ENCODE measurements at regions not wholly inside any gene's neighbourhood (a gene's known extent, or its start where the extent isn't known, plus 50 kb on each side); places are given as distances from the start of the nearest gene placed in this dataset.
A peak's percentile ranks its signal among the peaks of the same experiment; 100 is the strongest.
"Not testable (repeated sequence)": the region's sequence is repeated elsewhere in the genome, so short reads cannot be mapped to it uniquely, and the experiment has no call there.

GRCh38 chr5:13579091-13579490, 365.4 kb downstream of the DNAH5 start:
- H3K9me3 ChIP-seq (ENCODE audit: control insufficient read depth in 2 of 2, insufficient read depth in 1 of 2, low read depth in 1 of 2, low read length in 1 of 2); FAIRE-seq; H3K36me3 ChIP-seq (ENCODE audit: control insufficient read depth in 3 of 3, insufficient read depth in 2 of 3, low read depth in 1 of 3, low read length in 3 of 3); H3K4me1 ChIP-seq (ENCODE audit: control insufficient read depth in 3 of 3, insufficient read depth in 2 of 3, low read depth in 1 of 3, low read length in 2 of 3); H3K27ac ChIP-seq (ENCODE audit: low read depth in 1 of 3, low read length in 2 of 3); H3K27me3 ChIP-seq (ENCODE audit: control insufficient read depth in 3 of 3, insufficient read depth in 3 of 3, low read length in 3 of 3); H3K4me3 ChIP-seq (ENCODE audit: low read depth in 1 of 3, low read length in 3 of 3); DNase-seq: not testable (repeated sequence)
- 80 to 96% (median 92%) methylated on average over 9 of the region's 9 CpGs for WGBS, 3 donors

GRCh38 chr5:13578311-13579039, 366.0 kb downstream of the DNAH5 start:
- not testable (repeated sequence) for H3K9me3 ChIP-seq (ENCODE audit: control insufficient read depth in 2 of 2, insufficient read depth in 1 of 2, low read depth in 1 of 2, low read length in 1 of 2); H3K4me1 ChIP-seq (ENCODE audit: control insufficient read depth in 3 of 3, insufficient read depth in 2 of 3, low read depth in 1 of 3, low read length in 2 of 3); H3K27ac ChIP-seq (ENCODE audit: low read depth in 1 of 3, low read length in 2 of 3); DNase-seq; H3K4me3 ChIP-seq (ENCODE audit: low read depth in 1 of 3, low read length in 3 of 3); H3K27me3 ChIP-seq (ENCODE audit: control insufficient read depth in 3 of 3, insufficient read depth in 3 of 3, low read length in 3 of 3); H3K36me3 ChIP-seq (ENCODE audit: control insufficient read depth in 3 of 3, insufficient read depth in 2 of 3, low read depth in 1 of 3, low read length in 3 of 3); FAIRE-seq
- WGBS, 3 donors, result 87 to 95% (median 89%) methylated on average over 39 to 48 of the region's 48 CpGs

GRCh38 chr5:13574574-13574973, 369.9 kb downstream of the DNAH5 start:
- peaks cover 0 to 7% of the 10 kb centered on the region in 2 donors for H3K9me3 ChIP-seq (ENCODE audit: control insufficient read depth in 2 of 2, insufficient read depth in 1 of 2, low read depth in 1 of 2, low read length in 1 of 2)

DNA sequence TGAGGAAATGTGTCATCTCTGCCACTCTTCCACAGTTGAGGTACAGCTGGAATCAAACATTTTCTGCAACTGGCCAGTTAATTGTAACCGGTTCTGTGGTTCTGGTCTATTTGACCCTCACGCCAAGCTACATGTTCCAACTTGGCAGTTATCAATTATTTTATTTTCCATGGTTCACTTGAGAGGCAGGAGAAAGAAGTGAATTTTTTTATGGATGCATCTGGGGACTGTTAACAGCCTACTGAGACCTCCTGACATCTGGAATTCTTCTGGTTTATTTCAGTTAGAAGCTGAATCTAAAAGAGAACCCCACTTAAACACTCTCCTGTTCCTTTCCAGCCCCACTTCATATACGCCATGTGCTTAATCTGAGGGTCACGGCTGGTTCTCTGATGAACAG, 372.3 kb downstream of the DNAH5 start:
- Histone ChIP-seq H3K4me3 (ENCODE audit: low read depth in 1 of 3, low read length in 3 of 3) (no peak overlapping the region), H3K9me3 (ENCODE audit: control insufficient read depth in 2 of 2, insufficient read depth in 1 of 2, low read depth in 1 of 2, low read length in 1 of 2) (peaks cover 0 to 7% of the 10 kb centered on the region in 2 donors), H3K36me3 (ENCODE audit: control insufficient read depth in 3 of 3, insufficient read depth in 2 of 3, low read depth in 1 of 3, low read length in 3 of 3) (no peaks in the 10 kb centered on the region), H3K27me3 (ENCODE audit: control insufficient read depth in 3 of 3, insufficient read depth in 3 of 3, low read length in 3 of 3) (no peaks in the 10 kb centered on the region), H3K27ac (ENCODE audit: low read depth in 1 of 3, low read length in 2 of 3) (no peak overlapping the region), H3K4me1 (ENCODE audit: control insufficient read depth in 3 of 3, insufficient read depth in 2 of 3, low read depth in 1 of 3, low read length in 2 of 3) (peaks cover 0 to 8% (median under 1%) of the 10 kb centered on the region in 3 donors)
- DNase-seq (no peak), FAIRE-seq (no peak)
- WGBS, 3 donors, result 83 to 94% (median 87%) methylated on average over 4 of the region's 4 CpGs

More at GRCh38 chr5:13574574-13574973, 369.9 kb downstream of the DNAH5 start:
- FAIRE-seq (no peak), DNase-seq (no peak)
- no peaks in the 10 kb centered on the region for H3K36me3 ChIP-seq (ENCODE audit: control insufficient read depth in 3 of 3, insufficient read depth in 2 of 3, low read depth in 1 of 3, low read length in 3 of 3)
- H3K4me3 ChIP-seq (ENCODE audit: low read depth in 1 of 3, low read length in 3 of 3), result no peak overlapping the region
- peaks cover 0 to 4% (median 4%) of the 10 kb centered on the region in 3 donors for H3K4me1 ChIP-seq (ENCODE audit: control insufficient read depth in 3 of 3, insufficient read depth in 2 of 3, low read depth in 1 of 3, low read length in 2 of 3)
- H3K27ac ChIP-seq (ENCODE audit: low read depth in 1 of 3, low read length in 2 of 3), result no peak overlapping the region
- WGBS, 3 donors, result 55 to 84% (median 65%) methylated on average over 2 of the region's 2 CpGs
- no peaks in the 10 kb centered on the region for H3K27me3 ChIP-seq (ENCODE audit: control insufficient read depth in 3 of 3, insufficient read depth in 3 of 3, low read length in 3 of 3)

DNA sequence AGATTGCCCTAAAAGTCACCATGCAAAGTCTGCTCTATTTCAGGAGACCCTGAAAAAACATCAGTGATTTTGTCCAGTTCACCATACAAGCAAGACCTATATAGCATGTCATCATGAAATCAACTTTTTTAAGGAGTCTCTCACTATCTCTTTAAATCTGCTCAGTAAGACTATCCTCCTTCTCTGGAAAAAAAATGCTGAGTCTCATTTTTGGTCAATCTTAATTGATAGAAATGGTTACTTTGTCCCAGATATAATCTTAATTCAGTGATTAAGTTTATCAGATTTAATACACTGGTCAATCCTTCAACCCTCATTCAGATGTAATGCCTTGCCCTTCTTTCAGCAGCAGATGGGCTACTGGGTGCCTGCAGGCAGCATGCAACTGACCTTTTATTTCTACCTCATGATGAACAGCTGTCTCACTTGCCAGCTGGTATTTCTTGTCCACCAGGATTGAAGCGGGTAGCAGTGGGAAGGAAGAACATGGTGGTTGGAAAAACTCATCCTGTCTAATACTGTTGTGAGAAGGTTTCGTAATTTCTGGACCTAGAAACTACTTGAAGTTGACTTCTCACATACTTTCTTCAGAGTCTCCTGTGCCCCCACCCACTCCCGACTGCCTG, 375.3 kb downstream of the DNAH5 start:
- H3K9me3 ChIP-seq (ENCODE audit: control insufficient read depth in 2 of 2, insufficient read depth in 1 of 2, low read depth in 1 of 2, low read length in 1 of 2), result peaks cover 0 to 16% of the 10 kb centered on the region in 2 donors
- 88 to 97% (median 89%) methylated on average over 3 of the region's 3 CpGs for WGBS, 3 donors
- no peak for DNase-seq
- no peak overlapping the region for H3K27ac ChIP-seq (ENCODE audit: low read depth in 1 of 3, low read length in 2 of 3)
- H3K4me1 ChIP-seq (ENCODE audit: control insufficient read depth in 3 of 3, insufficient read depth in 2 of 3, low read depth in 1 of 3, low read length in 2 of 3), result peaks cover 0 to 10% (median 2%) of the 10 kb centered on the region in 3 donors
- H3K4me3 ChIP-seq (ENCODE audit: low read depth in 1 of 3, low read length in 3 of 3), result no peak overlapping the region
- H3K36me3 ChIP-seq (ENCODE audit: control insufficient read depth in 3 of 3, insufficient read depth in 2 of 3, low read depth in 1 of 3, low read length in 3 of 3), result no peaks in the 10 kb centered on the region
- no peak for FAIRE-seq
- H3K27me3 ChIP-seq (ENCODE audit: control insufficient read depth in 3 of 3, insufficient read depth in 3 of 3, low read length in 3 of 3), result no peaks in the 10 kb centered on the region

- H3K4me1 ChIP-seq (ENCODE audit: control insufficient read depth in 3 of 3, insufficient read depth in 2 of 3, low read depth in 1 of 3, low read length in 2 of 3), result peaks cover 0 to 10% (median 2%) of the 10 kb centered on the region in 3 donors
- H3K27me3 ChIP-seq (ENCODE audit: control insufficient read depth in 3 of 3, insufficient read depth in 3 of 3, low read length in 3 of 3), result no peaks in the 10 kb centered on the region
- H3K27ac ChIP-seq (ENCODE audit: low read depth in 1 of 3, low read length in 2 of 3), result no peak overlapping the region
- H3K36me3 ChIP-seq (ENCODE audit: control insufficient read depth in 3 of 3, insufficient read depth in 2 of 3, low read depth in 1 of 3, low read length in 3 of 3), result no peaks in the 10 kb centered on the region
- no peak overlapping the region for H3K4me3 ChIP-seq (ENCODE audit: low read depth in 1 of 3, low read length in 3 of 3)
- FAIRE-seq (no peak), DNase-seq (no peak)
- peaks cover 0 to 16% of the 10 kb centered on the region in 2 donors for H3K9me3 ChIP-seq (ENCODE audit: control insufficient read depth in 2 of 2, insufficient read depth in 1 of 2, low read depth in 1 of 2, low read length in 1 of 2)
Measured at GRCh38 chr5:13567819-13568218, 376.7 kb downstream of the DNAH5 start.

DNA sequence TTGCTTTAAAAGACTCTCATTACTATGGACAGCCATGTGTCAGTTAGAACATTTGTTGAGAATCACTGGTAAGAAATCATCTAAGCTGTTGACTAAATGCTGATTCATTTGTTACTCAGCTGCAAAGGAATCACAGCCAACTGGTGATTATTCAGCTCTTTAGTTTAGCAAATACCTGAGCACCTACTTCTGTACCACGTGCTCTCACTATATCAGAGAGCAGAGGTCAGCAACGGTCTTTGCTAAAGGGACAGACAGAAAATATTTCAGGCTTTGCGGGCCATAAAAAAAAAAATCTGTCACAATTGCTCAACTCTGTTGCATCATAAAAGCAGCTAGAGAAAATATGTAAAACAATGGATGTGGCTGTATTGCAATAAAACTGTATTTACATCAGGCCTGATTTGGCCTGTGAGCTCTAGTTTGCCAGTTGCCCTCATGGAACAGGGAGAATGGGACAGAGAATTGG, 377.6 kb downstream of the DNAH5 start:
- FAIRE-seq (no peak), DNase-seq (peak; percentile 89 to 93)
- H3K4me3 ChIP-seq (ENCODE audit: low read depth in 1 of 3, low read length in 3 of 3), result no peak overlapping the region
- H3K4me1 ChIP-seq (ENCODE audit: control insufficient read depth in 3 of 3, insufficient read depth in 2 of 3, low read depth in 1 of 3, low read length in 2 of 3), result peaks cover 0 to 10% (median 2%) of the 10 kb centered on the region in 3 donors
- 15 to 55% (median 23%) methylated on average over 3 of the region's 3 CpGs for WGBS, 3 donors
- H3K27ac ChIP-seq (ENCODE audit: low read depth in 1 of 3, low read length in 2 of 3), result peak overlapping the region in 2 of 3 donors; percentile 20 to 50
- H3K9me3 ChIP-seq (ENCODE audit: control insufficient read depth in 2 of 2, insufficient read depth in 1 of 2, low read depth in 1 of 2, low read length in 1 of 2), result peaks cover 0 to 16% of the 10 kb centered on the region in 2 donors
- H3K27me3 ChIP-seq (ENCODE audit: control insufficient read depth in 3 of 3, insufficient read depth in 3 of 3, low read length in 3 of 3), result no peaks in the 10 kb centered on the region
- H3K36me3 ChIP-seq (ENCODE audit: control insufficient read depth in 3 of 3, insufficient read depth in 2 of 3, low read depth in 1 of 3, low read length in 3 of 3), result no peaks in the 10 kb centered on the region

- Histone ChIP-seq H3K27ac (ENCODE audit: low read depth in 1 of 3, low read length in 2 of 3) (no peak overlapping the region), H3K4me3 (ENCODE audit: low read depth in 1 of 3, low read length in 3 of 3) (no peak overlapping the region), H3K27me3 (ENCODE audit: control insufficient read depth in 3 of 3, insufficient read depth in 3 of 3, low read length in 3 of 3) (no peaks in the 10 kb centered on the region), H3K4me1 (ENCODE audit: control insufficient read depth in 3 of 3, insufficient read depth in 2 of 3, low read depth in 1 of 3, low read length in 2 of 3) (no peaks in the 10 kb centered on the region), H3K36me3 (ENCODE audit: control insufficient read depth in 3 of 3, insufficient read depth in 2 of 3, low read depth in 1 of 3, low read length in 3 of 3) (no peaks in the 10 kb centered on the region), H3K9me3 (ENCODE audit: control insufficient read depth in 2 of 2, insufficient read depth in 1 of 2, low read depth in 1 of 2, low read length in 1 of 2) (peaks cover 0 to 2% of the 10 kb centered on the region in 2 donors)
- DNase-seq (no peak), FAIRE-seq (no peak)
- WGBS, 3 donors, result 82 to 94% (median 86%) methylated on average over 1 of the region's 1 CpG
Measured at GRCh38 chr5:13558408-13558807, 386.1 kb downstream of the DNAH5 start.

All from small intestine (tissue), 7 donors.